ENCODE measurements at regions not wholly inside any gene's neighbourhood (a gene's known extent, or its start where the extent isn't known, plus 50 kb on each side); places are given as distances from the start of the nearest gene placed in this dataset.
"Not testable (repeated sequence)": the region's sequence is repeated elsewhere in the genome, so short reads cannot be mapped to it uniquely, and the experiment has no call there.

- peak; percentile 88 for DNase-seq (ENCODE audit: low read depth)
Observed at GRCh38 chr13:49859560-49859959, 67.1 kb upstream of the KPNA3 start.

- DNase-seq (ENCODE audit: low read depth): peak; percentile 82
Observed at GRCh38 chr13:49858178-49858856, 65.8 kb upstream of the KPNA3 start.

- DNase-seq (ENCODE audit: low read depth): no peak
Observed at GRCh38 chr13:49855930-49856329, 63.4 kb upstream of the KPNA3 start.

- DNase-seq (ENCODE audit: low read depth): no peak
Observed at GRCh38 chr13:49853535-49853934, 61.1 kb upstream of the KPNA3 start.

GRCh38 chr13:49852460-49852859 lies 60.0 kb upstream of the KPNA3 start:
- not testable (repeated sequence) for DNase-seq (ENCODE audit: low read depth)

- DNase-seq (ENCODE audit: low read depth): no peak
Observed at GRCh38 chr13:49844181-49844580, 51.7 kb upstream of the KPNA3 start.

All from HS-27A (cell line).